Medulla oblongata (tissue), 1 donor: ENCODE measurements at regions not wholly inside any gene's neighbourhood (a gene's known extent, or its start where the extent isn't known, plus 50 kb on each side); places are given as distances from the start of the nearest gene placed in this dataset.

Experiments used
- DNase-seq: peaks from one replicate; pipeline ENCODE4 v3.0.0-alpha.2; 2015; ENCODE audit errors: extremely low spot score

GRCh38 chr6:121499666-121500065, 64.2 kb downstream of the GJA1 start:
- no peak for DNase-seq

DNA sequence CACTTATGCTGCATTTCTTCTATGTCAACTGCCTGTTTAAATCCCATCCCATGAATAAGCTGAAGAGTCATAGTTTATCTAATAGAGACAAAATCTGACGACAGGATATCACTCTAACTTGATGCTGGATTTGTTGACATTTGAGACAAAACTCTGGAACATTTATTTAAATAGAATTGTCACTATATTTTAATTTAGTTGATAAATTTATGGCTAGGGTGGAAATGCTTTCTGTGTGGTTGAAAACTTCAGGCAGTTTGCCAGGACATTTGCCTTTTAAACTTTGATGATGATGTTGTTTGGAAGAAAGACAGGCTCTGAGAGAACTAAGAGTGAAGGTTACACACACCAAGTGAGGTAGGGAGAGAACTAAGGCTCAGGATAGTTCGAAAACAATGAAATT, 68.1 kb downstream of the GJA1 start:
- DNase-seq, result no peak

GRCh38 chr6:121504227-121504626, 68.8 kb downstream of the GJA1 start:
- DNase-seq, result no peak

- no peak for DNase-seq
Observed at GRCh38 chr6:121505284-121505683, 69.8 kb downstream of the GJA1 start.

GRCh38 chr6:121506761-121507754, 71.6 kb downstream of the GJA1 start:
- DNase-seq, result no peak

GRCh38 chr6:121510568-121511177, 75.2 kb downstream of the GJA1 start:
- no peak for DNase-seq

DNA sequence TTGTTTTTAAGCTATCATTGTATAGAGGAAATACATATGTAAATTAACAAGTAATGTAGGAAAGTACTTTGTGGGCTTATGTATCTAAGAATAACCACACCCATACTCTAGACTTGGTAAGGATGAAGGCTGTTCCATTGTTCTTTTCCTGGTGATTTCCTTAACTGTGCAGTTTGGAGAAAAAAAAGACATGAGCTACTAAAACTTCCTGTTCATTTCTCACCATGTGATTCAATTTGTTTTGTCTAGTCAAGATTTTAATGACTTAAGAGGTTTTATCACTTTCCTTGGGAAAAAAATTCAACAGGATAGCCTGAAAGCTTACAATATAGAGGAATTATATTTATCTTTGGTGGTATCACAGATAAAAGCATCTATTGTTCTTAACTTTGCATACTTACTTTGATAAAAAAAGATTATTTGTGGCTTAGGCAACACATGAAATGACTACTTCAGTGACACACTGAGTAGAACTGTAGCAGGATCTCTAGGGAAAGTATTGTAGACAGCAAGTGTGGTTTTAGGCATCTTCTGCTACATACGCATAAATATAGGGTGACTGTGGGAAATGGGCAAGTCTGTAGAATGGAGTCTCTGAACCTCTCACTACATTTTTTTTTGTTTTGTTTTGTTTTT, 80.3 kb downstream of the GJA1 start:
- no peak for DNase-seq

DNA sequence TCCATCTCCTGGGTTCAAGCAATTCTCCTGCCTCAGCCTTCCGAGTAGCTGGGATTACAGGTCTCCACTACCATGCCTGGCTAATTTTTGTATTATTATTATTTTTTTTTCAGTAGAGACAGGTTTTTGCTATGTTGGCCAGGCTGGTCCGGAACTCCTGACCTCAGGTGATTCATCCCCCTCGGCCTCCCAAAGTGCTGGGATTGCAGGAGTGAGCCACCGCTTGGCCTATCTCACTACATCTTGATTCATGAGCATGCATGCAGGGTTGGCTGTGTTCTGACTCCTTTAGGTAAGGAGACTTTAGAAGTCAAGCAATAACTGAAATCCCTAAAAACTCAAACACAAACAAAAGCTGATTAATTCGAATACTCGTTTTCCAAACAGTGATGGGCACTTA, 80.9 kb downstream of the GJA1 start:
- DNase-seq, result no peak

- DNase-seq, result no peak
Observed at GRCh38 chr6:121520337-121521163, 85.1 kb downstream of the GJA1 start.

- DNase-seq, result no peak
Observed at GRCh38 chr6:121521164-121521555, 85.7 kb downstream of the GJA1 start.

DNA sequence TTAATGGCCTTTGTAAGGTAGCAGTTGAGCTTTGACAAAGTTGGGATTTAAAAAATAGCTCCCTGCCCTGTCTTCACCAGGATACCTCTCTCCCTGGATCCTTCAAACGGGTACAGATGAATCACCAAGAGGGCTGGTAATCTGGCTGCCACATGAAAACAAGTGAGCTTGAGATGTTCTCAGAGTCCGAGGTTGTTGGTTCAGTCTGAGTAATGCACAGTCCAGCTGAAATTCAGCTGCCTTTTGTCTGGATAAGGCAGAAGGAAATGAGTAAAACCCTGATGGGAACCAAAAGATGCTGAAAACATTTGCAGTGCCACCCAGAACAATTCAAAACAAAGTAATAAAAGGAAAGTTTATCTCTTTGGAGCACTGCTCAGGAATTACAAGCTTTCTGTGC, 86.8 kb downstream of the GJA1 start:
- DNase-seq, result no peak

- DNase-seq, result no peak
Observed at GRCh38 chr6:121522771-121523386, 87.4 kb downstream of the GJA1 start.

- no peak for DNase-seq
Observed at GRCh38 chr6:121523628-121524027, 88.2 kb downstream of the GJA1 start.

- DNase-seq, result peak; percentile 28
Observed at GRCh38 chr6:121526282-121526681, 90.8 kb downstream of the GJA1 start.

GRCh38 chr6:121531658-121532169, 96.3 kb downstream of the GJA1 start:
- no peak for DNase-seq

- no peak for DNase-seq
Observed at GRCh38 chr6:121533321-121533841, 97.9 kb downstream of the GJA1 start.

GRCh38 chr6:121535777-121536176, 100.3 kb downstream of the GJA1 start:
- DNase-seq, result no peak

GRCh38 chr6:121536345-121536744, 100.9 kb downstream of the GJA1 start:
- DNase-seq, result no peak

DNA sequence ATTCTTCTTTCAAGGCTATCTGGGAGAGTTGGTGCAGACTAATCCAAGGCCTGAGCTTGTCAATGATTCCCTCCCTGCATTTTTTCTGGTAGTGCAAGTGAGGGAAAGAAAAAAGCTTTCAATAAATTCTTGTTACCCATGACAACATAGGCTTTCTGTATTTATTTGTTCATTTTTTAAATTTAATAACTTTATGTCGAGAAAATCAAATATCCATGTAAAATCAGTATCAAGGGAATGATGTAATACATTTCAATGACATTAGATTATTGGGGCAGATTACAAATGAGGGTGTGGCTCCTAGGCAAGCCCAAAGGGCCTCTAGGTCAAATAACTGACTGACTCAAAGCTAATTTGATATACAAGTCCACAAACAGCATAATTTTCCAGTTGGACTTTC, 104.0 kb downstream of the GJA1 start:
- no peak for DNase-seq

- no peak for DNase-seq
Observed at GRCh38 chr6:121540210-121540609, 104.8 kb downstream of the GJA1 start.

GRCh38 chr6:121544691-121545090, 109.2 kb downstream of the GJA1 start:
- no peak for DNase-seq
